ENCODE measurements at regions not wholly inside any gene's neighbourhood (a gene's known extent, or its start where the extent isn't known, plus 50 kb on each side); places are given as distances from the start of the nearest gene placed in this dataset.

- DNase-seq: no peak
These were observed 184.1 kb upstream of the SYT13 start for GRCh38 chr11:45470151-45470793.

GRCh38 chr11:45468267-45468856 lies 182.2 kb upstream of the SYT13 start:
- DNase-seq: no peak

GRCh38 chr11:45463541-45463940 lies 177.4 kb upstream of the SYT13 start:
- no peak for DNase-seq

- no peak for DNase-seq
These were observed 175.4 kb upstream of the SYT13 start for GRCh38 chr11:45461514-45461913.

- DNase-seq: no peak
These were observed 173.3 kb upstream of the SYT13 start for GRCh38 chr11:45459491-45459890.

GRCh38 chr11:45458269-45458668 lies 172.1 kb upstream of the SYT13 start:
- DNase-seq: no peak

GRCh38 chr11:45457649-45458048 lies 171.5 kb upstream of the SYT13 start:
- DNase-seq: no peak

GRCh38 chr11:45456686-45457085 lies 170.5 kb upstream of the SYT13 start:
- DNase-seq: no peak

- no peak for DNase-seq
These were observed 169.4 kb upstream of the SYT13 start for GRCh38 chr11:45455536-45455935.

- DNase-seq: no peak
These were observed 168.8 kb upstream of the SYT13 start for GRCh38 chr11:45454917-45455401.

GRCh38 chr11:45453721-45454120 lies 167.6 kb upstream of the SYT13 start:
- no peak for DNase-seq

- no peak for DNase-seq
These were observed 165.8 kb upstream of the SYT13 start for GRCh38 chr11:45451766-45452440.

- no peak for DNase-seq
These were observed 164.0 kb upstream of the SYT13 start for GRCh38 chr11:45450189-45450588.

GRCh38 chr11:45449036-45449601 lies 163.0 kb upstream of the SYT13 start:
- DNase-seq: no peak

- no peak for DNase-seq
These were observed 162.4 kb upstream of the SYT13 start for GRCh38 chr11:45448561-45448960.

GRCh38 chr11:45446998-45447397 lies 160.9 kb upstream of the SYT13 start:
- DNase-seq: no peak

- DNase-seq: no peak
These were observed 160.3 kb upstream of the SYT13 start for GRCh38 chr11:45446434-45446833.

GRCh38 chr11:45444796-45445195 lies 158.7 kb upstream of the SYT13 start:
- peak; percentile 54 for DNase-seq

GRCh38 chr11:45440111-45440510 lies 154.0 kb upstream of the SYT13 start:
- no peak for DNase-seq

GRCh38 chr11:45436966-45437365 lies 150.8 kb upstream of the SYT13 start:
- no peak for DNase-seq

GRCh38 chr11:45436118-45436517 lies 150.0 kb upstream of the SYT13 start:
- DNase-seq: no peak

- no peak for DNase-seq
These were observed 149.6 kb upstream of the SYT13 start for GRCh38 chr11:45435706-45436105.

- no peak for DNase-seq
These were observed 146.8 kb upstream of the SYT13 start for GRCh38 chr11:45432910-45433309.

GRCh38 chr11:45432100-45432499 lies 146.0 kb upstream of the SYT13 start:
- no peak for DNase-seq

All from DMS53 (cell line).